ENCODE measurements at regions not wholly inside any gene's neighbourhood (a gene's known extent, or its start where the extent isn't known, plus 50 kb on each side); places are given as distances from the start of the nearest gene placed in this dataset.

DNA sequence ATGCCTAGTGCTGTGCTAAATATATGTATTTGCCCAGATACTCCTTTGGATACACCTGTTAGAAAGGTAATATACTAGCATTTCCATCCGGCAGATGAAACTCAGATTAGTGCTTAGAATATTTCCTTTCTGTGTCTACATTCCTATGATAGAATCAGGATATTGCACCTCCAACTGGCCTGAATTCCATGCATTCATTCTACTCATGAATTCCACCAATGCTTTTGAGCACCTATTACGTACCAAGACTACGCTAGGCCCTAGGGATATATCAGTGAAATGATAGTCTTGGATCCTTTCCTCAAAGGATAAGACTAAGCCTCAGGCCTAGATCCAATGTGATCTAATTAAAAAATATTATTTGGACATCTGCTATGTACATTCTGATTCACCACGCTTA is 223.8 kb upstream of the SERP2 start:
- no peaks in the 10 kb centered on the region for H3K36me3 ChIP-seq
- H3K9me3 ChIP-seq = no peaks in the 10 kb centered on the region
- H3K27me3 ChIP-seq = no peaks in the 10 kb centered on the region
- H3K4me1 ChIP-seq = peaks cover 19 to 42% of the 10 kb centered on the region in 2 donors
- ATAC-seq = no peak
- H3K4me3 ChIP-seq = no peak overlapping the region
- peak overlapping the region in 3 of 4 donors; percentile 35 to 79 (median 76) for H3K27ac ChIP-seq
- TF ChIP-seq, protein P1, sequence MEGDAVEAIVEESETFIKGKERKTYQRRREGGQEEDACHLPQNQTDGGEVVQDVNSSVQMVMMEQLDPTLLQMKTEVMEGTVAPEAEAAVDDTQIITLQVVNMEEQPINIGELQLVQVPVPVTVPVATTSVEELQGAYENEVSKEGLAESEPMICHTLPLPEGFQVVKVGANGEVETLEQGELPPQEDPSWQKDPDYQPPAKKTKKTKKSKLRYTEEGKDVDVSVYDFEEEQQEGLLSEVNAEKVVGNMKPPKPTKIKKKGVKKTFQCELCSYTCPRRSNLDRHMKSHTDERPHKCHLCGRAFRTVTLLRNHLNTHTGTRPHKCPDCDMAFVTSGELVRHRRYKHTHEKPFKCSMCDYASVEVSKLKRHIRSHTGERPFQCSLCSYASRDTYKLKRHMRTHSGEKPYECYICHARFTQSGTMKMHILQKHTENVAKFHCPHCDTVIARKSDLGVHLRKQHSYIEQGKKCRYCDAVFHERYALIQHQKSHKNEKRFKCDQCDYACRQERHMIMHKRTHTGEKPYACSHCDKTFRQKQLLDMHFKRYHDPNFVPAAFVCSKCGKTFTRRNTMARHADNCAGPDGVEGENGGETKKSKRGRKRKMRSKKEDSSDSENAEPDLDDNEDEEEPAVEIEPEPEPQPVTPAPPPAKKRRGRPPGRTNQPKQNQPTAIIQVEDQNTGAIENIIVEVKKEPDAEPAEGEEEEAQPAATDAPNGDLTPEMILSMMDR (IDR thresholded peaks at IDR 0.05 in 4 of 5, conservative IDR thresholded peaks at IDR 0.05 in 1 of 5) = no peak
- TF ChIP-seq POLR2A (IDR thresholded peaks at IDR 0.05) = no peak
- intact Hi-C loops (cut with DNase I; ENCODE audit: low total_unique reads) = loop anchor here (10.0 kb wide), 2 partner anchors 425 to 1185 kb away; partner anchors contain the start of gene TSC22D1
- in situ Hi-C loops (cut with MboI; ENCODE audit: low sequenced_read_pairs in 4 of 4) = no loop called here
- no peak for DNase-seq

DNA sequence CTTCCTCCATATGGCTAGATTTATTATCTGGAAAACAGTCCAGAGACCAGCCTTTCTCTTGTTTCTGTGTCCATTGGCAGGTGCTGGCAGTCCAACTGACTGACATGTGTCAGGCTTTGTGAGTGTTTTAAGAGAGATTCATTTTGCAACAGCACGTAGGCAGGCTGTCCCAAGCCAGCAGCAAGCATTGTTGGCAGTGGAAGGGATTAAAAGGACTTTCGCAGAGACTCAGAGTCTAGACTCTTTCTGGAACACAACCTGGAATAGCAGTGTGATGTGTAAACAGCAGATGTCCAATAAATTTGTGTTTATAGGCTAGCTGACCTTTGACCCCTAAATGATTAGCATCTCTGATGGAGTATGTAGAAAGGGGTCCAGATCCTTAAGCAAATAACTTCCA is 222.2 kb upstream of the SERP2 start:
- no peak overlapping the region for H3K4me3 ChIP-seq
- peak overlapping the region; percentile 76 to 84 (median 80) for H3K27ac ChIP-seq
- intact Hi-C loops (cut with DNase I; ENCODE audit: low total_unique reads) (loop anchor here (10.0 kb wide), 1 partner anchor 423 kb away; the partner anchor contains the start of gene TSC22D1), in situ Hi-C loops (cut with MboI; ENCODE audit: low sequenced_read_pairs in 4 of 4) (no loop called here)
- H3K9me3 ChIP-seq = no peaks in the 10 kb centered on the region
- H3K4me1 ChIP-seq = peaks cover 35 to 58% of the 10 kb centered on the region in 2 donors
- DNase-seq (peak; percentile 78 to 84), ATAC-seq (peak; percentile 84 to 92)
- no peaks in the 10 kb centered on the region for H3K27me3 ChIP-seq
- H3K36me3 ChIP-seq = no peaks in the 10 kb centered on the region
- TF ChIP-seq POLR2A (IDR thresholded peaks at IDR 0.05) = no peak
- TF ChIP-seq, protein P1 (IDR thresholded peaks at IDR 0.05 in 4 of 5, conservative IDR thresholded peaks at IDR 0.05 in 1 of 5) = no peak

DNA sequence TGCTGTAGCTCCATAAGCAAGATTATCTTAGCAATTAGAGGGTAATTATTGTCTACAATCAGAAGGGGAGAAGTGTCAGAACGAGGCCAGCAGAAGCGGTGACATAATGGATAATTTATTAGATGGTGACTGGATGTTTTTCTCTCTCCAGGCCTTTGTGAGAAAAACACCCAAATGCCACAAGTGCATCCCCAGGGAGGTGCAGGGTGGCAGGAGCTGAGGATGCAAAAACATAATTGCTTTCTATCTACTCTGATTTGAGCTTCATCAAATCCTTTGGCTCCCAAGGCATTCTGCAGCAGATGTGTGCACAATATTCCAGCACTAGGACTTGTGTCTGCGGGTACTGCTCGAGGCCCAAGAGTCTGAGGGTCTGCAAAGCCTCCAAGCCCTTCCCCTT is 220.1 kb upstream of the SERP2 start:
- Histone ChIP-seq H3K4me1 (peaks cover 54 to 71% of the 10 kb centered on the region in 2 donors), H3K4me3 (no peak overlapping the region), H3K9me3 (no peaks in the 10 kb centered on the region), H3K36me3 (no peaks in the 10 kb centered on the region), H3K27ac (peak overlapping the region in 1 of 4 donors; percentile 5), H3K27me3 (no peaks in the 10 kb centered on the region)
- TF ChIP-seq POLR2A (IDR thresholded peaks at IDR 0.05) = no peak
- TF ChIP-seq, protein P1 (IDR thresholded peaks at IDR 0.05 in 4 of 5, conservative IDR thresholded peaks at IDR 0.05 in 1 of 5) = no peak
- intact Hi-C loops (cut with DNase I; ENCODE audit: low total_unique reads) = loop anchor here (10.0 kb wide), 1 partner anchor 421 kb away; the partner anchor contains the start of gene TSC22D1
- in situ Hi-C loops (cut with MboI; ENCODE audit: low sequenced_read_pairs in 4 of 4) = no loop called here
- no peak for DNase-seq
- ATAC-seq = no peak

DNA sequence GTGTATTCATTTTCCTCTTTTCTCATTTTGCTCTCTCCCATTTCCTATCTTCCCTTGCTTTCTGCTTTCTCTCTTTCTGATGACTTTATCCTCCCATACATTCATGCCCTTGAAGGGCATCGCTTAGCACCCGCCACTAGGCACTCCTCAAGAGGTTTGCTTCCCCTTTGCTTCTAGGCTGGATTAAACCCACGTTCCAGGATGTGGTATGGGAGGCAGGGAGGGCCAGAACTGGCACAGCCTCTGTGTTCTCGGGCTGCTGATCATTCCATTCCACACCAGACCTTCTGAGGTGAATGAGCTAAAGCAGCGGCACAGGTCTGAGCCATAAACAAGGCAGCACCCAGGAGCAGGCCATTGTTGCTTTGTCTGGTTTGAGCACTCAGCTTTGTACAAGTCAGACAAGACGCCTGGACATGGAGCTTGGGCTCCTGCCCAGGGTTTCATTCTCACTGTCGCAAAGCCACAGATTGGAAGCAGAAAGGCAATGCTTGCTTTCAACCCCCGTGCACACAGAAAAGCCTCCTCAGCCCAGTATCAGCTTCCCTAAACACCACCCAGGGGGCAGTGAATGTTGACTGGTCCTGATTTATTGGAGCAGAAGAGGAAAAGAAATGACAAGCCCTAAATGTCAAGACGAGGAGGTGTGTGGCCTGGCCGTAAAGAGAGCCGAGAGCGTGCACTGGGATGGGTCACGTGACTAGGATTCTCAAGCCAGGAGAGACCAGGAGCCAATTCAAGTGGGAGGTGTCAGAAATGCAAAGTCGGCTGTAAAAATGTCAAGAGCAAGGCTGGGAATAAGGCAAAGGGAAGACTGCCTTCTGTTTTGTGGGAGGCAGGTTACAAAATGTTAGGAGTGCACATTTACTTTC is 218.0 kb upstream of the SERP2 start:
- TF ChIP-seq, protein P1 (IDR thresholded peaks at IDR 0.05 in 4 of 5, conservative IDR thresholded peaks at IDR 0.05 in 1 of 5) = peak in 1 of 5 experiments; percentile 13
- TF ChIP-seq POLR2A (IDR thresholded peaks at IDR 0.05) = no peak
- peak overlapping the region; percentile 86 to 94 (median 92) for H3K27ac ChIP-seq
- H3K9me3 ChIP-seq = no peaks in the 10 kb centered on the region
- DNase-seq = peak; percentile 43 to 75
- H3K27me3 ChIP-seq = no peaks in the 10 kb centered on the region
- peak overlapping the region; percentile 19 to 38 (median 32) for H3K4me3 ChIP-seq
- intact Hi-C loops (cut with DNase I; ENCODE audit: low total_unique reads) = loop anchor here (5.0 to 10.0 kb wide), 2 partner anchors 147 to 419 kb away; partner anchors contain the start of gene TSC22D1
- ATAC-seq = peak in 1 of 2 donors; percentile 28
- H3K4me1 ChIP-seq = peaks cover 71 to 80% of the 10 kb centered on the region in 2 donors
- in situ Hi-C loops (cut with MboI; ENCODE audit: low sequenced_read_pairs in 4 of 4) = no loop called here
- H3K36me3 ChIP-seq = no peaks in the 10 kb centered on the region
